ENCODE measurements at regions not wholly inside any gene's neighbourhood (a gene's known extent, or its start where the extent isn't known, plus 50 kb on each side); places are given as distances from the start of the nearest gene placed in this dataset.

- no peak overlapping the region for H3K27ac ChIP-seq
- DNase-seq: no peak
- TF ChIP-seq EP300 (IDR thresholded peaks at IDR 0.05) (no peak), POLR2A (IDR thresholded peaks at IDR 0.05) (no peak)
- TF ChIP-seq, protein P1, sequence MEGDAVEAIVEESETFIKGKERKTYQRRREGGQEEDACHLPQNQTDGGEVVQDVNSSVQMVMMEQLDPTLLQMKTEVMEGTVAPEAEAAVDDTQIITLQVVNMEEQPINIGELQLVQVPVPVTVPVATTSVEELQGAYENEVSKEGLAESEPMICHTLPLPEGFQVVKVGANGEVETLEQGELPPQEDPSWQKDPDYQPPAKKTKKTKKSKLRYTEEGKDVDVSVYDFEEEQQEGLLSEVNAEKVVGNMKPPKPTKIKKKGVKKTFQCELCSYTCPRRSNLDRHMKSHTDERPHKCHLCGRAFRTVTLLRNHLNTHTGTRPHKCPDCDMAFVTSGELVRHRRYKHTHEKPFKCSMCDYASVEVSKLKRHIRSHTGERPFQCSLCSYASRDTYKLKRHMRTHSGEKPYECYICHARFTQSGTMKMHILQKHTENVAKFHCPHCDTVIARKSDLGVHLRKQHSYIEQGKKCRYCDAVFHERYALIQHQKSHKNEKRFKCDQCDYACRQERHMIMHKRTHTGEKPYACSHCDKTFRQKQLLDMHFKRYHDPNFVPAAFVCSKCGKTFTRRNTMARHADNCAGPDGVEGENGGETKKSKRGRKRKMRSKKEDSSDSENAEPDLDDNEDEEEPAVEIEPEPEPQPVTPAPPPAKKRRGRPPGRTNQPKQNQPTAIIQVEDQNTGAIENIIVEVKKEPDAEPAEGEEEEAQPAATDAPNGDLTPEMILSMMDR (IDR thresholded peaks at IDR 0.05): no peak
- intact Hi-C loops (cut with DNase I): no loop called here
- WGBS, 3 donors: 42 to 48% (median 47%) methylated on average over 2 of the region's 2 CpGs
- no peaks in the 10 kb centered on the region for H3K36me3 ChIP-seq
- no peaks in the 10 kb centered on the region for H3K27me3 ChIP-seq
- H3K4me1 ChIP-seq (ENCODE audit: insufficient read depth): no peaks in the 10 kb centered on the region
- H3K4me3 ChIP-seq: no peak overlapping the region
- no peaks in the 10 kb centered on the region for H3K9me3 ChIP-seq
Measured at GRCh38 chr4:66655505-66655904, 889.8 kb downstream of the CENPC start.

GRCh38 chr4:66653937-66654336 lies 891.4 kb downstream of the CENPC start:
- TF ChIP-seq POLR2A (IDR thresholded peaks at IDR 0.05): no peak
- TF ChIP-seq EP300 (IDR thresholded peaks at IDR 0.05): no peak
- TF ChIP-seq, protein P1 (IDR thresholded peaks at IDR 0.05): no peak
- Histone ChIP-seq H3K4me1 (ENCODE audit: insufficient read depth) (no peaks in the 10 kb centered on the region), H3K36me3 (no peaks in the 10 kb centered on the region), H3K4me3 (no peak overlapping the region), H3K27ac (no peak overlapping the region), H3K9me3 (no peaks in the 10 kb centered on the region), H3K27me3 (no peaks in the 10 kb centered on the region)
- intact Hi-C loops (cut with DNase I): no loop called here
- 5 to 18% (median 5%) methylated on average over 2 of the region's 2 CpGs for WGBS, 3 donors
- no peak for DNase-seq

DNA sequence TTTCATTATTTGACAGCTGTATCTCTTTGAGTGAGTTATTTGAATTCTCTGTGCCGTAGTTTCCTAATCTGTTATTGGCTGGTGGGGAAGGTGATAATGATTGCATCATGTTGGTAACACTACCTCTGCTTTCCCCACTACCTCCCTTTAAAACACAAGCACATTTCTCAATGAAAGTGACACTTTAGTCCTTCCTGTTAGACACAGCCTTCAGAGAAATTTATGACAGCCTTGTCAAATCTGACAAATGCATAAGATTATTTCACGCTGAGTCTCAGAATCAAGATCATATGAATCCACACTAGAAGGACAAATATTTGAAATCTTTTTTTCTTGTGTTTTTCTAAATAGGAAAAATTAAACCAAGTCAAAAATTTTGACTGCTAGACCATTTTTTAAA lies 896.1 kb downstream of the CENPC start:
- Histone ChIP-seq H3K27me3 (no peaks in the 10 kb centered on the region), H3K4me1 (ENCODE audit: insufficient read depth) (no peaks in the 10 kb centered on the region), H3K4me3 (no peak overlapping the region), H3K27ac (no peak overlapping the region), H3K9me3 (no peaks in the 10 kb centered on the region), H3K36me3 (no peaks in the 10 kb centered on the region)
- 90 to 92% (median 90%) methylated on average over 2 of the region's 2 CpGs for WGBS, 3 donors
- intact Hi-C loops (cut with DNase I): no loop called here
- no peak for DNase-seq
- TF ChIP-seq POLR2A (IDR thresholded peaks at IDR 0.05) (no peak), EP300 (IDR thresholded peaks at IDR 0.05) (no peak)
- TF ChIP-seq, protein P1 (IDR thresholded peaks at IDR 0.05): no peak

DNA sequence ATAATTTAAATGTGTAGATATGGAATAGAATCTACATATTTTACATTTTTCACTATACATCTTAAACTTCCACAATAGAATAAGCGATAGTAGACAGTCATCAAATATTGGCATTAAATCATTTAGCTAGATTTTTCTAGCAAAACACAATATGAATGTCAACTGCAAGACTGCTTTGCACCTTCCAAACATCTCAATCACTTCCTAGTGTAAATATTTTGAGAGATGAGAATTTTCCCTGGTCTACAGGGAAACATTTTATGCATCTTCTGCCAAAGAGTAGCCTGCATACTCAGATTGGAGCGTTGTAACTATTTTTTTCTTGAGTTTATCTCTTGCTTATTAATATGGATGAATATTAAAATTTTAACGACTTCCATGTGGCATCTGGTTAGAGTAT lies 897.4 kb downstream of the CENPC start:
- no peak overlapping the region for H3K4me3 ChIP-seq
- intact Hi-C loops (cut with DNase I): no loop called here
- WGBS, 3 donors: 41 to 54% (median 41%) methylated on average over 3 of the region's 3 CpGs
- H3K27me3 ChIP-seq: no peaks in the 10 kb centered on the region
- no peaks in the 10 kb centered on the region for H3K9me3 ChIP-seq
- TF ChIP-seq, protein P1 (IDR thresholded peaks at IDR 0.05): no peak
- no peak for TF ChIP-seq POLR2A (IDR thresholded peaks at IDR 0.05)
- no peak for TF ChIP-seq EP300 (IDR thresholded peaks at IDR 0.05)
- no peaks in the 10 kb centered on the region for H3K36me3 ChIP-seq
- no peaks in the 10 kb centered on the region for H3K4me1 ChIP-seq (ENCODE audit: insufficient read depth)
- no peak overlapping the region for H3K27ac ChIP-seq
- DNase-seq: no peak

- H3K27ac ChIP-seq: no peak overlapping the region
- H3K27me3 ChIP-seq: no peaks in the 10 kb centered on the region
- TF ChIP-seq, protein P1 (IDR thresholded peaks at IDR 0.05): no peak
- no peak for TF ChIP-seq POLR2A (IDR thresholded peaks at IDR 0.05)
- TF ChIP-seq EP300 (IDR thresholded peaks at IDR 0.05): no peak
- intact Hi-C loops (cut with DNase I): no loop called here
- H3K36me3 ChIP-seq: no peaks in the 10 kb centered on the region
- H3K9me3 ChIP-seq: no peaks in the 10 kb centered on the region
- H3K4me1 ChIP-seq (ENCODE audit: insufficient read depth): no peaks in the 10 kb centered on the region
- no peak for DNase-seq
- H3K4me3 ChIP-seq: no peak overlapping the region
Measured at GRCh38 chr4:66647476-66647875, 897.8 kb downstream of the CENPC start.

Measured in ovary (tissue), 7 donors.